ENCODE measurements at regions not wholly inside any gene's neighbourhood (a gene's known extent, or its start where the extent isn't known, plus 50 kb on each side); places are given as distances from the start of the nearest gene placed in this dataset.

- Histone ChIP-seq H3K27me3 (ENCODE audit: control insufficient read depth, insufficient read depth, low read length, poor library complexity, severe bottlenecking) (no peaks in the 10 kb centered on the region), H3K4me1 (ENCODE audit: control insufficient read depth, insufficient read depth, low read length) (no peaks in the 10 kb centered on the region), H3K9ac (ENCODE audit: extremely low read depth, low read length, poor library complexity, severe bottlenecking) (no peak overlapping the region), H3K9me3 (ENCODE audit: control insufficient read depth, low read length) (no peaks in the 10 kb centered on the region), H3K36me3 (ENCODE audit: control insufficient read depth, insufficient read depth, low read length) (no peaks in the 10 kb centered on the region), H3K4me3 (ENCODE audit: low read length) (no peak overlapping the region), H3K27ac (ENCODE audit: low read depth, low read length) (no peak overlapping the region)
- H3K36me3 Mint-ChIP-seq (ENCODE audit: low read depth): no peaks in the 10 kb centered on the region
- no peak for DNase-seq
- H3K27ac Mint-ChIP-seq: no peak overlapping the region
- TF ChIP-seq CTCF (conservative IDR thresholded peaks at IDR 0.05): no peak
- H3K9me3 Mint-ChIP-seq: no peaks in the 10 kb centered on the region
- H3K4me1 Mint-ChIP-seq: no peaks in the 10 kb centered on the region
- 90% methylated on average over 2 of the region's 2 CpGs; no CpG with 5 or more reads in 1 of the 2 experiments for WGBS, 2 experiments (ENCODE audit: insufficient coverage in 1 of 2, insufficient read length in 1 of 2)
- H3K4me3 Mint-ChIP-seq: no peak overlapping the region
- no peaks in the 10 kb centered on the region for H3K27me3 Mint-ChIP-seq (ENCODE audit: insufficient read depth)
Observed at GRCh38 chr11:57111619-57112018, 70.1 kb upstream of the LRRC55 start.

GRCh38 chr11:57116654-57117053 is 65.1 kb upstream of the LRRC55 start:
- H3K36me3 Mint-ChIP-seq (ENCODE audit: low read depth): no peaks in the 10 kb centered on the region
- Histone ChIP-seq H3K9ac (ENCODE audit: extremely low read depth, low read length, poor library complexity, severe bottlenecking) (no peak overlapping the region), H3K27me3 (ENCODE audit: control insufficient read depth, insufficient read depth, low read length, poor library complexity, severe bottlenecking) (no peaks in the 10 kb centered on the region), H3K36me3 (ENCODE audit: control insufficient read depth, insufficient read depth, low read length) (no peaks in the 10 kb centered on the region), H3K4me3 (ENCODE audit: low read length) (no peak overlapping the region), H3K9me3 (ENCODE audit: control insufficient read depth, low read length) (peaks cover 7% of the 10 kb centered on the region), H3K27ac (ENCODE audit: low read depth, low read length) (no peak overlapping the region), H3K4me1 (ENCODE audit: control insufficient read depth, insufficient read depth, low read length) (peaks cover 17% of the 10 kb centered on the region)
- H3K9me3 Mint-ChIP-seq: peaks cover 1% of the 10 kb centered on the region
- DNase-seq: peak; percentile 77
- 51 to 68% methylated on average over 3 to 5 of the region's 5 CpGs for WGBS, 2 experiments (ENCODE audit: insufficient coverage in 1 of 2, insufficient read length in 1 of 2)
- H3K4me1 Mint-ChIP-seq: peaks cover 19% of the 10 kb centered on the region
- no peak overlapping the region for H3K27ac Mint-ChIP-seq
- peak; percentile 81 for TF ChIP-seq CTCF (conservative IDR thresholded peaks at IDR 0.05)
- no peaks in the 10 kb centered on the region for H3K27me3 Mint-ChIP-seq (ENCODE audit: insufficient read depth)
- no peak overlapping the region for H3K4me3 Mint-ChIP-seq

- WGBS, 2 experiments (ENCODE audit: insufficient coverage in 1 of 2, insufficient read length in 1 of 2): 78% methylated on average over 3 of the region's 3 CpGs; no CpG with 5 or more reads in 1 of the 2 experiments
- Mint-ChIP-seq H3K4me1 (peaks cover 52% of the 10 kb centered on the region), H3K27ac (no peak overlapping the region), H3K27me3 (ENCODE audit: insufficient read depth) (peaks cover 8% of the 10 kb centered on the region), H3K36me3 (ENCODE audit: low read depth) (no peaks in the 10 kb centered on the region), H3K9me3 (peaks cover 1% of the 10 kb centered on the region), H3K4me3 (no peak overlapping the region)
- Histone ChIP-seq H3K27ac (ENCODE audit: low read depth, low read length) (no peak overlapping the region), H3K4me1 (ENCODE audit: control insufficient read depth, insufficient read depth, low read length) (peaks cover 34% of the 10 kb centered on the region), H3K9me3 (ENCODE audit: control insufficient read depth, low read length) (peaks cover 7% of the 10 kb centered on the region), H3K27me3 (ENCODE audit: control insufficient read depth, insufficient read depth, low read length, poor library complexity, severe bottlenecking) (no peaks in the 10 kb centered on the region), H3K4me3 (ENCODE audit: low read length) (no peak overlapping the region), H3K36me3 (ENCODE audit: control insufficient read depth, insufficient read depth, low read length) (no peaks in the 10 kb centered on the region), H3K9ac (ENCODE audit: extremely low read depth, low read length, poor library complexity, severe bottlenecking) (no peak overlapping the region)
- no peak for TF ChIP-seq CTCF (conservative IDR thresholded peaks at IDR 0.05)
- DNase-seq: no peak
Observed at GRCh38 chr11:57120192-57120965, 61.4 kb upstream of the LRRC55 start.
